SK-N-SH (cell line): ENCODE measurements at regions not wholly inside any gene's neighbourhood (a gene's known extent, or its start where the extent isn't known, plus 50 kb on each side); places are given as distances from the start of the nearest gene placed in this dataset.
A peak's percentile ranks its signal among the peaks of the same experiment; 100 is the strongest.
"Not testable (repeated sequence)": the region's sequence is repeated elsewhere in the genome, so short reads cannot be mapped to it uniquely, and the experiment has no call there.

Experiments used
- CTCF ChIA-PET: fragments of 300-600, 350-600 bp; formaldehyde crosslinking; extraction: SDS; loops from one replicate; lab custom pipeline; 2021; lab: Yijun Ruan, JAX
- POLR2A ChIA-PET: fragments of 350-600 bp; sonication (Branson Sonifier 250); formaldehyde crosslinking; extraction: SDS; loops from one replicate; lab custom pipeline; 2020; ENCODE audit warnings: antibody characterized with exemption, inconsistent platforms; lab: Yijun Ruan, JAX
- DNase-seq: peaks from one replicate; pipeline ENCODE4 v3.0.0; 2012
- H2AFZ ChIP-seq: fragments of 200-600 bp; sonication (generic); 2 replicates; pipeline ENCODE4 v1.8.1; 2016; ENCODE audit warnings: antibody characterized with exemption, mild to moderate bottlenecking, low read depth
- H3F3A ChIP-seq: fragments of 200-600 bp; sonication (generic); replicated peaks from 2 replicates; pipeline ENCODE3; 2016; ENCODE audit warnings: antibody characterized with exemption, mild to moderate bottlenecking; ENCODE audit not compliant: insufficient read depth
- H3K27ac ChIP-seq, 2 experiments: fragments of 200-500 bp in 1 of 2; fragments of 200-600 bp in 1 of 2; sonication (Bioruptor generic) in 1 of 2; sonication (generic), shearing (Covaris generic) in 1 of 2; 2 replicates each; pipeline versions ENCODE4 v1.5.1 to v1.6.1; 2014 to 2016; ENCODE audit warnings: low read depth in 2 of 2, inconsistent platforms in 1 of 2, low read length in 1 of 2, mild to moderate bottlenecking in 1 of 2, mixed read lengths in 1 of 2
- H3K27me3 ChIP-seq: fragments of 200-600 bp; sonication (generic), shearing (Covaris generic); 2 replicates; pipeline ENCODE4 v1.6.1; 2016; ENCODE audit warnings: mixed run types; ENCODE audit not compliant: insufficient read depth
- H3K36me3 ChIP-seq, 2 experiments: fragments of 200-500 bp in 1 of 2; fragments of 200-600 bp in 1 of 2; sonication (Bioruptor generic) in 1 of 2; sonication (generic) in 1 of 2; replicated peaks in 1 of 2; 2 replicates each; pipeline versions ENCODE3 to v1.5.1; 2014 to 2016; ENCODE audit warnings: low read length in 1 of 2, mild to moderate bottlenecking in 1 of 2; ENCODE audit not compliant: insufficient read depth in 2 of 2, control insufficient read depth in 1 of 2
- H3K4me1 ChIP-seq, 2 experiments: fragments of 200-500 bp in 1 of 2; fragments of 200-600 bp in 1 of 2; sonication (Bioruptor generic) in 1 of 2; sonication (generic), shearing (Covaris generic) in 1 of 2; 2 replicates each; pipeline versions ENCODE4 v1.5.1 to v1.6.1; 2014 to 2016; ENCODE audit warnings: low read depth in 1 of 2, low read length in 1 of 2, mixed run types in 1 of 2; ENCODE audit not compliant: insufficient read depth in 2 of 2, control insufficient read depth in 1 of 2
- H3K4me2 ChIP-seq: fragments of 200-600 bp; sonication (generic), shearing (Covaris generic); 2 replicates; pipeline ENCODE4 v1.6.1; 2017; ENCODE audit warnings: mixed run types
- H3K4me3 ChIP-seq, 2 experiments: fragments of 200-500 bp in 1 of 2; fragments of 200-600 bp in 1 of 2; sonication (Bioruptor generic) in 1 of 2; sonication (generic), shearing (Covaris generic) in 1 of 2; 2 replicates each; pipeline versions ENCODE4 v1.5.1 to v1.8.1; 2014 to 2016; ENCODE audit warnings: low read depth in 2 of 2, inconsistent platforms in 1 of 2, low read length in 1 of 2, mild to moderate bottlenecking in 1 of 2, mixed read lengths in 1 of 2, moderate library complexity in 1 of 2
- H3K79me2 ChIP-seq: fragments of 200-600 bp; sonication (generic); 2 replicates; pipeline ENCODE4 v1.8.1; 2017; ENCODE audit warnings: mild to moderate bottlenecking; ENCODE audit not compliant: insufficient read depth
- H3K9ac ChIP-seq: fragments of 200-600 bp; sonication (generic); 2 replicates; pipeline ENCODE4 v1.6.1; 2017; ENCODE audit warnings: mixed run types
- H3K9me2 ChIP-seq: fragments of 200-600 bp; sonication (generic); 2 replicates; pipeline ENCODE4 v1.6.1; 2017; ENCODE audit warnings: mixed run types
- H3K9me3 ChIP-seq: fragments of 200-600 bp; sonication (generic); 2 replicates; pipeline ENCODE4 v1.6.1; 2017; ENCODE audit warnings: mixed run types, mild to moderate bottlenecking, moderate library complexity
- H4K20me1 ChIP-seq: fragments of 200-600 bp; sonication (generic); 2 replicates; pipeline ENCODE4 v1.6.1; 2017; ENCODE audit warnings: mild to moderate bottlenecking, mixed run types; ENCODE audit not compliant: insufficient read depth
- EZH2phosphoT487 ChIP-seq: fragments of 200-600 bp; sonication (generic); IDR thresholded peaks from 2 replicates; pipeline ENCODE4 v1.6.1; 2017; ENCODE audit warnings: low read depth, mixed run types, mild to moderate bottlenecking, antibody characterized with exemption, moderate library complexity, borderline replicate concordance
- GABPA ChIP-seq: IDR thresholded peaks from 2 replicates; pipeline ENCODE4 v1.4.0; 2012; ENCODE audit warnings: low read depth, mild to moderate bottlenecking
- GATA2 ChIP-seq: sonication (generic); formaldehyde crosslinking; IDR thresholded peaks from 2 replicates; pipeline ENCODE4 v1.5.0; 2020; ENCODE audit warnings: mild to moderate bottlenecking, missing genetic modification reagents
- JUND ChIP-seq: IDR thresholded peaks from 2 replicates; pipeline ENCODE4 v1.4.0; 2012
- RAD21 ChIP-seq: IDR thresholded peaks from 2 replicates; pipeline ENCODE4 v1.6.1; 2012; ENCODE audit warnings: mild to moderate bottlenecking, low read length
- TAF1 ChIP-seq: IDR thresholded peaks from 2 replicates; pipeline ENCODE4 v1.6.1; 2012; ENCODE audit warnings: low read depth, mild to moderate bottlenecking, low read length, moderate library complexity, borderline replicate concordance
- WGBS: methylation state at CpG from one replicate; pipeline ENCODE4 v1.1.6; 2017; ENCODE audit warnings: low lambda C conversion rate; 5-methylcytosine and 5-hydroxymethylcytosine counted together
- TF ChIP-seq, protein P1 (sequence below): fragments of 150-350 bp; IDR thresholded peaks from 2 replicates; pipeline ENCODE4 v1.6.1; 2016; ENCODE audit warnings: mild to moderate bottlenecking, low read depth, low read length
- TF ChIP-seq, protein P2 (sequence below): fragments of 200-600 bp; sonication (generic); IDR thresholded peaks from 2 replicates; pipeline ENCODE4 v1.6.1; 2017; ENCODE audit warnings: antibody characterized with exemption, mild to moderate bottlenecking, moderate library complexity

DNA sequence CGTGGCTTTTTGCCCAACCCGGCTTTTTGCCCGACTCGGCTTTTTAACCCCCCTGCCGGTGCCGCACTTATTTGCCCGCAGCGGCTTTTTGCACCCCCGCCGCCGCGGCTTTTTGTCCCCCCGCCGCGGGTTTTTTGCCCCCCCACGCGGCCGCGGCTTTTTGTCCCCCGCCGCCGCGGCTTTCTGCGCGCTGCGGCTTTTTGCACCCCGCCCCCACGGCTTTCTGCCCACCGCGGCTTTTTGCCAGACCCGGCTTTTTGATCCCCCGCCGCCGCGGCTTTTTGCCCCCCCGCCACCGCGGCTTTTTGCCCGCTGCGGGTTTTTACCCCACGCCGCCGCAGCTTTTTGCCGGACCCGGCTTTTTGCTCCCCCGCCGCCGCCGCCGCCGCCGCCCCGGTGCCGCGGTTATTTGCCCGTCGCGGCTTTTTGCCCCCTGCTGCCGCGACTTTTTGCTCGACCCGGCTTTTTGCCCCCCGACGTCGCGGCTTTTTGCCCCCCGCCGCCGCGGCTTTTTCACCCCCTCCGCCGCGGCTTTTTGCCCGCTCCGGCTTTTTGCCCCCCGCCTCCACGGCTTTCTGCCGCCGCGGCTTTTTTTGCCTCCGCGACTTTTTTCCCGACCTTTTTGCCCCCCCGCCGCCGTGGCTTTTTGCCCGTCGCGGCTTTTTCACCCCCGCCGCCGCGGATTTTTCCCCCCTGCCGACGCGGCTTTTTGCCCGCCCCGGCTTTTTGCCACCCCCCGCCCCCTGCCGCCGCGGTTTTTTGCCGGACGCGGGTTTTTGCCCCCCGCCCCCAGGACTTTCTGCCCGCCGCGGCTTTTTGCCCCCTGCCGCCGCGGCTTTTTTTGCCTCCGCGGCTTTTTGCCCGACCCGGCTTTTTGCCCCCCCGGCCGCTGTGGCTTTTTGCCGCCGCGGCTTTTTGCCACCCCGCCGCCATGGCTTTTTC is 2786.5 kb downstream of the RPIA start:
- ChIA-PET POLR2A (no interaction called here), CTCF (interaction anchor here (0.6 kb wide), 2 partner anchors 408 to 1793 kb away, joined by 3 to 4 read pairs; no protein-coding TSS in a partner anchor)
- peak overlapping the region; percentile 82 for H2AFZ ChIP-seq
- peak overlapping the region; percentile 85 for H3K4me2 ChIP-seq
- H3K9me2 ChIP-seq, result no peaks in the 10 kb centered on the region
- H3K27me3 ChIP-seq, result peaks cover 20% of the 10 kb centered on the region
- DNase-seq, result peak; percentile 73
- H3K9me3 ChIP-seq, result no peaks in the 10 kb centered on the region
- H3K4me3 ChIP-seq, result peak overlapping the region; percentile 38 to 60
- 2% methylated on average over 123 of the region's 123 CpGs for WGBS
- TF ChIP-seq TAF1 (no peak), GABPA (no peak), EZH2phosphoT487 (peak; percentile 100), GATA2 (no peak), JUND (no peak), RAD21 (no peak)
- TF ChIP-seq, protein P1, sequence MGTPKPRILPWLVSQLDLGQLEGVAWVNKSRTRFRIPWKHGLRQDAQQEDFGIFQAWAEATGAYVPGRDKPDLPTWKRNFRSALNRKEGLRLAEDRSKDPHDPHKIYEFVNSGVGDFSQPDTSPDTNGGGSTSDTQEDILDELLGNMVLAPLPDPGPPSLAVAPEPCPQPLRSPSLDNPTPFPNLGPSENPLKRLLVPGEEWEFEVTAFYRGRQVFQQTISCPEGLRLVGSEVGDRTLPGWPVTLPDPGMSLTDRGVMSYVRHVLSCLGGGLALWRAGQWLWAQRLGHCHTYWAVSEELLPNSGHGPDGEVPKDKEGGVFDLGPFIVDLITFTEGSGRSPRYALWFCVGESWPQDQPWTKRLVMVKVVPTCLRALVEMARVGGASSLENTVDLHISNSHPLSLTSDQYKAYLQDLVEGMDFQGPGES, result no peak
- H3K79me2 ChIP-seq, result no peaks in the 10 kb centered on the region
- no peaks in the 10 kb centered on the region for H3F3A ChIP-seq
- no peak overlapping the region for H3K27ac ChIP-seq
- H3K4me1 ChIP-seq, result peaks cover 0 to 6% of the 10 kb centered on the region in 2 experiments; a peak in 3 of 4 replicates
- no peaks in the 10 kb centered on the region for H4K20me1 ChIP-seq
- H3K9ac ChIP-seq, result no peak overlapping the region
- no peaks in the 10 kb centered on the region for H3K36me3 ChIP-seq

DNA sequence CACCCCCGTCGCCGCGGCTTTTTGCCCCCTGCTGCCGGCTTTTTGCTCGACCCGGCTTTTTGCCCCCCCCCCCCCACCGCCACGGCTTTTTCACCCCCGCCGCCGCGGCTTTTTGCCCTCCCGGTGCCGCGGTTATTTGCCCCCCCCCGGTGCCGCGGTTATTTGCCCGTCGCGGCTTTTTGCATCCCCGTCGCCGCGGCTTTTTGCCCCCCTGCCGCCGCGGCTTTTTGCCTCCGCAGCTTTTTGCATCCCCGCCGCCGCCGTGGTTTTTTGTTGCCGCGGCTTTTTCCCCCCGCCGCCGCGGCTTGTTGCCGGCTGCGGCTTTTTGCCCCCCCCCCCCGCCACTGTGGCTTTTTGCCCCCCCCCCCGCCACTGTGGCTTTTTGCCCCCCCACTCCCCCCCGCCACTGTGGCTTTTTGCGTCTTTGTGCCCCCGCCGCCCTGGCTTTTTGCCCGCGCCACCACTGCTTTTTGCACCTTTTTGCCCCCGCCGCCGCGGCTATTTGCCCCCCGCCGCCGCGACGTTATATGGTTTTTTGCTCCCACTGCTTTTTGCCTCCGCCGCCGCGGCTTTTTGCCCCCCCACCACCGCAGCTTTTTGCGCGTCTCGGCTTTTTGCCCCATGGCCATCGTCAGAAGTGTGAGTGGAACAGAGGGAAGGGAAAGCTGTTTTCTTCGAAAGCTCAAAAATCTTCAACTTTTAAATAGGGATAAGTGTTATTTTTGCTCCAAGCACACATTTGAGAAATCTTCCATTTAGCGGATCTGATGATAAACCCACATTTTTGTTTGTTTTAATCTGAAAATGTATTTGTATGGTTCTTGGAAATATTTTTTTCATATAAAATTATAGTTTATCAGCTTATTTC is 2787.6 kb downstream of the RPIA start:
- H3K9me3 ChIP-seq, H4K20me1 ChIP-seq, H3K36me3 ChIP-seq, H3K9ac ChIP-seq, H3K27ac ChIP-seq, H2AFZ ChIP-seq, DNase-seq, H3K9me2 ChIP-seq, H3K4me1 ChIP-seq, H3F3A ChIP-seq, CTCF ChIA-PET, H3K79me2 ChIP-seq: not testable (repeated sequence)
- POLR2A ChIA-PET, result interaction anchor here (0.6 kb wide), 1 partner anchor 1156 kb away, joined by 3 read pairs; no protein-coding TSS in a partner anchor
- peak; percentile 71; the same call in 1 of the 2 replicates for TF ChIP-seq EZH2phosphoT487
- TF ChIP-seq, protein P2, sequence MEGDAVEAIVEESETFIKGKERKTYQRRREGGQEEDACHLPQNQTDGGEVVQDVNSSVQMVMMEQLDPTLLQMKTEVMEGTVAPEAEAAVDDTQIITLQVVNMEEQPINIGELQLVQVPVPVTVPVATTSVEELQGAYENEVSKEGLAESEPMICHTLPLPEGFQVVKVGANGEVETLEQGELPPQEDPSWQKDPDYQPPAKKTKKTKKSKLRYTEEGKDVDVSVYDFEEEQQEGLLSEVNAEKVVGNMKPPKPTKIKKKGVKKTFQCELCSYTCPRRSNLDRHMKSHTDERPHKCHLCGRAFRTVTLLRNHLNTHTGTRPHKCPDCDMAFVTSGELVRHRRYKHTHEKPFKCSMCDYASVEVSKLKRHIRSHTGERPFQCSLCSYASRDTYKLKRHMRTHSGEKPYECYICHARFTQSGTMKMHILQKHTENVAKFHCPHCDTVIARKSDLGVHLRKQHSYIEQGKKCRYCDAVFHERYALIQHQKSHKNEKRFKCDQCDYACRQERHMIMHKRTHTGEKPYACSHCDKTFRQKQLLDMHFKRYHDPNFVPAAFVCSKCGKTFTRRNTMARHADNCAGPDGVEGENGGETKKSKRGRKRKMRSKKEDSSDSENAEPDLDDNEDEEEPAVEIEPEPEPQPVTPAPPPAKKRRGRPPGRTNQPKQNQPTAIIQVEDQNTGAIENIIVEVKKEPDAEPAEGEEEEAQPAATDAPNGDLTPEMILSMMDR, result 0 out of 2 replicates have a peak, but pooled peaks have one; percentile 12
- peak overlapping the region in 1 of 2 experiments; percentile 31; a peak in 1 of 4 replicates for H3K4me3 ChIP-seq
- H3K4me2 ChIP-seq, result 0 out of 2 replicates have a peak overlapping the region, but pooled peaks have one; percentile 59
- WGBS, result 5% methylated on average over 70 of the region's 70 CpGs
- peaks cover 20% of the 10 kb centered on the region for H3K27me3 ChIP-seq

DNA sequence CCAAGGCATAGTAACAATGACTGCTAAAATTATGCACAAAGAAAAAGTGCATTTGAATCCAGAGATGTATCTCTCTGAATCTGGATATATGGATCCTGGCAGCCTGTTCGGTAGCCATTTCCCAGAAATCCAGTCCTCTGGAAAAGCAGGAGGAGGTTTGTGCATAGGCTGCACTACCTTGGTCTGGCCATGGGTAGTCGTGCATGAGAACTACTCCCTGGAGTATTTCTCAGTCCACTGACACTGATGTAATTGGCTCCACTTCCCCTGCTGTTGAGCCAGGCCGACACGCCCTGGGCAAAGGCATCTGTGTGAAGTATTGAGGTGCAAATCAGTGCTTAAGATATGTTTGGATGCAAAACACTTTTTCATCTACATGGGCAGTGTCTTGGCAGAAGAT is 2793.8 kb downstream of the RPIA start:
- H3F3A ChIP-seq, H3K27me3 ChIP-seq, H3K9ac ChIP-seq, CTCF ChIA-PET, H3K36me3 ChIP-seq, H2AFZ ChIP-seq, H3K4me2 ChIP-seq, H3K9me3 ChIP-seq, DNase-seq, POLR2A ChIA-PET, H3K9me2 ChIP-seq, H3K79me2 ChIP-seq, H3K27ac ChIP-seq, H3K4me1 ChIP-seq, H4K20me1 ChIP-seq, H3K4me3 ChIP-seq: not testable (repeated sequence)
- 2% methylated on average over 4 of the region's 4 CpGs for WGBS
